Testis (tissue), 2 donors: ENCODE measurements at regions not wholly inside any gene's neighbourhood (a gene's known extent, or its start where the extent isn't known, plus 50 kb on each side); places are given as distances from the start of the nearest gene placed in this dataset.

Experiments used
- POLR2A ChIP-seq: fragments of 450-650 bp; IDR thresholded peaks from one replicate; pipeline ENCODE4 v1.6.1; 2017; ENCODE audit warnings: antibody characterized with exemption, mild to moderate bottlenecking, moderate library complexity
- TF ChIP-seq, protein P1 (sequence below), 3 experiments: fragments of 450-650 bp in 2 of 3; fragments of 200-600 bp in 1 of 3; sonication (generic) in 1 of 3; IDR thresholded peaks; one replicate each; pipeline ENCODE4 v1.5.1; 2016 to 2019; ENCODE audit warnings: antibody characterized with exemption in 3 of 3, mild to moderate bottlenecking in 2 of 3, moderate library complexity in 1 of 3

DNA sequence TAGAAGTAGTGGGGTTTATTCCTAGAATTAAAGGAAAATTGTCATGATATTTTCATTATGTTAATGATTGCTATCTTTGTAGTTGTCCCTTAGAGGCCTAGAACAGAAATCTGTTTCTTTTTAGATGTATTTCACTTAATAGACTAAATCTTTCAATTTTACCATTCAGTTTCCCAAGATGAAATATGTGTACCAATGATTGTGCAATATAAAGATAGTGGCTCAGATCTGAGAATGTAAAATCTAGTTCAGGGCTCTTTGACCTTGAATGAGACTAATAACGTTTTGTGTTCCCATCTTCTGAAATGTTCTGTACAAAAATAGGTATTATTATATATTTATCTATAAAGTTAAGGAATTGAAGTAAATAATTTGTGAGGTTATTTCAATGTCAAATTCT lies 947.9 kb downstream of the DTWD2 start:
- TF ChIP-seq, protein P1, sequence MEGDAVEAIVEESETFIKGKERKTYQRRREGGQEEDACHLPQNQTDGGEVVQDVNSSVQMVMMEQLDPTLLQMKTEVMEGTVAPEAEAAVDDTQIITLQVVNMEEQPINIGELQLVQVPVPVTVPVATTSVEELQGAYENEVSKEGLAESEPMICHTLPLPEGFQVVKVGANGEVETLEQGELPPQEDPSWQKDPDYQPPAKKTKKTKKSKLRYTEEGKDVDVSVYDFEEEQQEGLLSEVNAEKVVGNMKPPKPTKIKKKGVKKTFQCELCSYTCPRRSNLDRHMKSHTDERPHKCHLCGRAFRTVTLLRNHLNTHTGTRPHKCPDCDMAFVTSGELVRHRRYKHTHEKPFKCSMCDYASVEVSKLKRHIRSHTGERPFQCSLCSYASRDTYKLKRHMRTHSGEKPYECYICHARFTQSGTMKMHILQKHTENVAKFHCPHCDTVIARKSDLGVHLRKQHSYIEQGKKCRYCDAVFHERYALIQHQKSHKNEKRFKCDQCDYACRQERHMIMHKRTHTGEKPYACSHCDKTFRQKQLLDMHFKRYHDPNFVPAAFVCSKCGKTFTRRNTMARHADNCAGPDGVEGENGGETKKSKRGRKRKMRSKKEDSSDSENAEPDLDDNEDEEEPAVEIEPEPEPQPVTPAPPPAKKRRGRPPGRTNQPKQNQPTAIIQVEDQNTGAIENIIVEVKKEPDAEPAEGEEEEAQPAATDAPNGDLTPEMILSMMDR (IDR thresholded peaks at IDR 0.05): no peak
- TF ChIP-seq POLR2A: no peak
